ACHN (cell line): ENCODE measurements at regions not wholly inside any gene's neighbourhood (a gene's known extent, or its start where the extent isn't known, plus 50 kb on each side); places are given as distances from the start of the nearest gene placed in this dataset.
"Not testable (repeated sequence)": the region's sequence is repeated elsewhere in the genome, so short reads cannot be mapped to it uniquely, and the experiment has no call there.

Experiments
- DNase-seq: peaks from one replicate; pipeline ENCODE4 v3.0.0-alpha.2; 2015
- in situ Hi-C: cut with HindIII; loops from 2 replicates; pipeline ENCODE4 v1.10.0; 2017; ENCODE audit warnings: low sequenced_read_pairs, low pct_ligation_motif_present, low pct_unique_long_range_greater_than_20kb

DNA sequence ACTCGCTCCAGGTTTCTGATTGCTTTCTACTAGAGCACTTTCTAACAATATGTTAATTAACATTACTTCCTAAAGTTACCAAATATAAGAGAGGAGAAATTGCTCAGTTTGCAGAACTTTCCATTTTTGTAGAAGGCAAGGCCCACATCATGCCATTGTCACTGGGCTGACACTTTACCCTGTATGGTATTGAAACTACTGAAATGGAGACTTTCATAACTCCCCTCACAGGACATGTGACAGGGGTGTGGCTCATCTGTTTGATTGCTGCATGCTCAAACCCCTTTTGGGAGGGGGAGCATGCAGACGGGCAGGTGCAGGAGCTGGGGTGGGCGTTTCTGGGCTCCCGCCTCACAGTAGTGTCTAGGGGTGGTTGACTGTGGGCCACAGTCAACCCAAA is 206.3 kb upstream of the GHR start:
- no peak for DNase-seq
- in situ Hi-C loops = no loop called here

DNA sequence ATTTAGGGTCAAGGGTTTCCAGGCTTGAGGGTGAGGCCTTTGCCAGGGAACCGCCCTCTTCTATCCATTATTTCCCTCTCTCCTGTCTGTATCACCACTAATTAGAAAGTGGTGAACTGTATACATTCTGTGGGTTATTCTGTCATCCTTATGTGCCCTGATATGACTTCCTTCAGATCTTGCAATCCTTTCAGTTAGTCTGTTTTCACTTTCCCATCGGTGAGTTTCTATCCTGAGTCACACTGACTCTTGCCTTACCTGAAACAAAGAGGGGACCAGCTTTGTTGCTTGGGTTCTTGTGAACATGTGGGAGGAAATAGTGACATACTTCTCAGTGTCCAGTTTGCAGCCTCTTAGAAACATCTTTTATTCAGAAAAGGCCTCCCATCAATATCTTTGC is 205.4 kb upstream of the GHR start:
- DNase-seq = no peak
- in situ Hi-C loops = no loop called here

DNA sequence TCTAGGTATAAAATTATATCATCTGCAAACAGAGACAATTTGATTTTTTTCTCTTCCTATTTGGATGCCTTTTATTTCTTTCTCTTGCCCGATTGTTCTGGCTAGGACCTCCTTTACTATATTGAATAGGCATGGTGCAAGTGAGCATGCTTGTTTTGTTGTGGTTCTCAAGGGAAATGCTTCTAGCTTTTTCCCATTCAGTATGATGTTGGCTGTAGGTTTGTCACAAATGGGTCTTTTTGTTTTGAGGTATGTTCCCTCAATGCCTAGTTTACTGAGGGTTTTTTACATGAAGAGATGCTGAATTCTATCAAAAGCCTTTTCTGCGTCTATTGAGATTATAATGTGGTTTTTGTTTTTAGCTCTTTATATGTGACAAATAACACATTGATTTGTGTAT is 198.2 kb upstream of the GHR start:
- in situ Hi-C loops = no loop called here
- no peak for DNase-seq

DNA sequence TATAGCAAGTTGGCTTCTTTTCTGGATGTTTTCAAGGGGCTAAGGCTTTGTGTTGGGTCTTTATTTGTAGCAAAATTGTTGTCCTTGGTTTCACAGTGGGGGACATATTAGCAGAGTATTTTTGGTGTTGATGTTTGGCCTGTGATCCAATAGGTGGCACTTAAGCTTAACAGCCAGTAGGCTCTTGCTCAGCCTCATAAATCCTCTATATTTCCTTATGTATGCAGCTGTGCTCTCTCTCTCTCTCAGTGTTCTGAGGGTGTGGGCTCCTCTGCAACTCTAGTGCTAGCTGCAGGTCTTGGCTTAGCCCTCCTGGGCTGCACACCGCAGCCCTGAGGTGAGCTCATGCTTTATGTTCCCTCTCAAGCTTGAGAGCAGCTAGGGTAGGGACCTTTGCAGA is 195.0 kb upstream of the GHR start:
- no peak for DNase-seq
- in situ Hi-C loops = no loop called here

DNA sequence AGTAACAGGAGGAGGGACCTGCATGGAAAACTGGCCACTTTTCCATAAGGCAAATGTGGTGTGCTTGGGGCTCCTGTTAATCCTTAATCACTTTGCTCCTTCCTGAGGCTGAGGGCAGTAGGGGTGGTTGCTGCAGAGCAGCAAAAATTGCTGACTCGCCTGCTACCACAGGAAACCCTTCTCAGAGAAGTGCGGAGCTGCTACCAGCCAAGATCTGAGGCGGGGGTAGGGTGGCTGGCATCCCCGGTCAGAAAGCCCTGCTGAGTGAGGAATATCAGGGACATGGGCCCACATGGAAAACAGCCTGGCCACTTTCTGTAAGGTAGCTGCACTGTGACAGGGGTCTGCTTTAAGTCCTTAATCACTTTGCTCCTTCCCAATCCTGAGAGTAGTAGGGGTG is 192.4 kb upstream of the GHR start:
- no peak for DNase-seq
- in situ Hi-C loops = no loop called here

DNA sequence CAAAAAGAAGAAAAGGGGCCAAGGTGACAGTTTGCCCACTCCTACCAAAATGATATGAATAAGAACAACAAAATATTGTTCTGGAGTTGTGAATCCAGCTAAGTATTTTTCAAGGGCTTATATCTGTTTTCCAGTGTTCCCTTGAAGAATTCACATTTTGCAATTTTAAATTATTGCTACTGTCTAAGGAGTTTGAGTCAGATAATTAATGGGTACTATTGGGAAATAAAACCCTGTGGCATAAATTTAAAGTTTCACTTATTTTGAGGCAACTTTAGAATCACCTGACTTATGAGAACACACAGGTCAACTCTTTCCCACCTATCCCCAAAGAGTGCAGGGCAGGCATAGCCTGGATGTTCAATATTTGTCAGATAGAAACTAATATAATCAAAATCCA is 188.0 kb upstream of the GHR start:
- in situ Hi-C loops = no loop called here
- no peak for DNase-seq

DNA sequence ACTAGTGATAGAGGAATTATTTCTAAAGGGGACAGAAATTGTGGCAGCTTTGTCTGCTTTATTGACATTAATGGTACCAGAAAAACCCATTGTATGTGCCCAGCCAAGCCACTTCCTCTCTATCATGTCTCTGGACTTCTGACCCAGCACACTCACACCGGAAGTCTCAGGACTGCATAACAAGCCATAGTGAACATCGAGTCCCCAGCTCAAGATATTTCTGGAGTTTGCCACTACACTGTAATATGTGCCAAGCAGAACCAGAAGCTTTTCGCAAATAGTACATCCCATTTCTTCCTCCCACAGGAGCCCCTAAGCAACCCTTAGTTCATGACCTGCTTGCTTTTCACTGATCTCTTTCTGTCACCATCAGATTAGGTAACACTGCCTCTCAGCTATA is 187.4 kb upstream of the GHR start:
- no peak for DNase-seq
- in situ Hi-C loops = no loop called here

DNA sequence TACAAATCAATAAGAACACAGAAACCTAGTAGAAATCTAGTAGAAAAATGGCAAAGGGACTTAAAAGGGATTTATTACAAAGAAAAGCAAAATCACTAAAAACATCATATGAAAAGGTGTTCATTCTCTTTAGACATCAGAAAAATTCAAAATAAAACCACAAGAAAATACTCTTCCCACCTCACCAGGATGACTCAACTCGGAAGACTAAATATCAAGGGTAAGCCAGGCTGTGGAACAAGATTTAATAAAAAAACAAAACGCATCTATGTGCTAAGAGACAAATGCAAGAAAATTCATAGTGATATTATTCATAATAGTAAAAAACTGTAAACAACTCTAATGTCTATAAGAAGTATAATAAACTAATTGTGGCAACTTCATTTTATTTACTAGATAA is 181.6 kb upstream of the GHR start:
- in situ Hi-C loops = no loop called here
- no peak for DNase-seq

DNA sequence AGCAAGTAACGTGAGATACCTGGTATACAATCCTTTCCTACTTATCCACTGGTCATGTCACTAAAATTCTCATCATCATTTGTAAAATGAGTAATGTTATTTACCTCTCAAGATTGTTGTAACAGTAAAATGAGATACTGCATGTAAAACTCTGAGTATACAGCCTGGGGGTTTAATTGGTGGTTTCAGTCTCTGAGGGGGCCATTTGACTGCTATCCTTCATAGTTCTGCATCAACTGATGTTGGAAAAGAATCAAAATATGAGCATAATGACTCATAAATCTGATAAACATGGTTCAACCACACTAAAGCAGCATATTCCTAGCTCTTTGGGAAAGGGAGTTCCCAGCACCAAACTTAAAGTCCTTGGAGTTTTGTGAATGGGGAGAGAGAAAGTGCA is 181.0 kb upstream of the GHR start:
- DNase-seq = no peak
- in situ Hi-C loops = no loop called here

DNA sequence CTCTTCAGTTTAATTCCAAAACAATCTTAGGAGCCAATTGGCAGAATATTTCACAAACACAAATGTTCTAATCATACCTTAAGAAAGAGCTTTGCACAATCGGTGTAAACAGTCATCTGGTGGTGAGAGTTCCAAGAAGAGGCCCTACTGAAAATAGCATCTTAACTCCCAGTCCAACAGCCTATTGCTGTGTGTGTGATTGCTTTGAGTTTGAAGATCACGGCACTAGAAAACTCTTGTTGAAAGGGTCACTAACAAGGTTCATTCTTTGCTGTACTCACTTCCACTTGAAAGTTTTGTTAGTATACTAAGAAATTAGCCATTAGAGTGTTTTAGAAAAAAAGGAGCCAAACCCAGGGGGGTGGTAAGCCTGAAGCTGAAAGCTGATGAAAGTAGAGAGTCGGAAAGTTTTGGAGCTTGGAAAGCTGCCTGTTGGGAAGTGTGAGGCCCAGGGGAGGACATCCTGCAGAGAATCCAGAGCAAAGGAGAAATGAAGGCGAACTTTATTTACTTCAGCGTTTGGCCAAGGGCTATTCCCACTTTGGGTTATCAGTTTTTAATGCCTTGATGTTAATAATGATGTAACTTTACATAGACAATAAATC is 180.3 kb upstream of the GHR start:
- DNase-seq = no peak

DNA sequence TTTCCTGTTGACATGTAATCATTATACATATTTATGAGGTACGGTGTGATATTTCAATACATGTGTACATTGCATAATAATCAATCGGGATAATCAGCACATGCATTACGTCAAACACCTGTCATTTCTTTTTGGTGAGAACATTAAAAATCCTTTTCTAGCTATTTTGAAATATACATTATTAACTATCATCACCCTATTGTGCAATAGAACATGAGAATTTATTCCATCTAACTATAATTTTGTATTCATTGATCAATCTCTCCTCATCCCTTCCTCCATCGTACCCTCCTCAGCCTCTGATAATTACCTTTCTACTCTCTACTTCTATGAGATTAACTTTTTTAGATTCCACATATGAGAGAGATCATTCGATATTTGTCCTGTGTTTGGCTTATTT is 170.9 kb upstream of the GHR start:
- in situ Hi-C loops = no loop called here
- no peak for DNase-seq

More for the DNA sequence above, 180.3 kb upstream of the GHR start:
- in situ Hi-C loops = no loop called here

DNA sequence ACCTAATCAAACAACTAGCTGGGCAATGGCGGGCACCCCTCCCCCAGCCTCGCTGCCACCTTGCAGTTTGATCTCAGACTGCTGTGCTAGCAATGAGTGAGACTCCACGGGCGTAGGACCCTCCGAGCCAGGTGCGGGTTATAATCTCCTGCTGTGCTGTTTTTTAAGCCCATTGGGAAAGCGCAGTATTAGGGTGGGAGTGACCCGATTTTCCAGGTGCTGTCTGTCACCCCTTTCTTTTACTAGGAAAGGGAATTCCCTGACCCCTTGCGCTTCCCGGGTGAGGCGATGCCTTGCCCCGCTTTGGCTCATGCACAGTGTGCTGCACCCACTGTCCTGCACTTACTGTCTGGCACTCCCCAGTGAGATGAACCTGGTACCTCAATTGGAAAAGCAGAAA is 163.3 kb upstream of the GHR start:
- in situ Hi-C loops, DNase-seq: not testable (repeated sequence)

DNA sequence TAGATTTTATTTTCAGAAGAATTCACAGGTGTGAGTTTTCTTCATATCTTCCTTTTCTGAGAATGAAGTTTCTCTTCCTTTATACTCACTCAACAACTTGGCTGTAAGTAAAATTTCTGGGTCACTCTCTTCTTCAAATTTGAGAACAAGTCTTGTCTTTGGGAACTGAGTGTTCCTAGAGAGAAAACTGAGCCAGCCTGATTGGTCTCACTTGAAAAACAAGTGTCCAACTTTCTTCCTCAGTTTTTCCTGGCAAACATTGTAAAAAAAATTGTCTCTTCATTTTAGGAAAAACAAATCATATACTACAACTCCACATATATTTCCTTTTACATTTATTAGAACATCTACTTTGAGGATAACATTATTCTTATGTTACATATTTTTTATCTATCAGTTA is 156.1 kb upstream of the GHR start:
- DNase-seq = no peak
- in situ Hi-C loops = no loop called here

DNA sequence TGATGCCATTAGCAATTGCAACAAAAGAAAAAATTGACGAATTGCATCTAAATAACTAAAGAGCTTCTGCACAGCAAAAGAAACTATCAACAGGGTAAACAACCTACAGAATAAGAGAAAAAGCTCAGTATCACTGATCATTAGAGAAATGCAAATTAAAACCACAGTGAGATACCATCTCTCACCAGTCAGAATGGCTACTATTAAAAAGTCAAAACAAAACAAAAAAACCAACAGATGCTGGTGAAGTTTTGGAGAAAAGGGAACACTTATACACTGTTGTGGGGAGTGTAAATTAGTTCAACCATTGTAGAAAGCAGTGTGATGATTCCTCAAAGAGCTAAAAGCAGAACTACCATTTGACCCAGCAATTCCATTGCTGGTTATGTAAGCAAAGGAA is 155.1 kb upstream of the GHR start:
- in situ Hi-C loops, DNase-seq: not testable (repeated sequence)

DNA sequence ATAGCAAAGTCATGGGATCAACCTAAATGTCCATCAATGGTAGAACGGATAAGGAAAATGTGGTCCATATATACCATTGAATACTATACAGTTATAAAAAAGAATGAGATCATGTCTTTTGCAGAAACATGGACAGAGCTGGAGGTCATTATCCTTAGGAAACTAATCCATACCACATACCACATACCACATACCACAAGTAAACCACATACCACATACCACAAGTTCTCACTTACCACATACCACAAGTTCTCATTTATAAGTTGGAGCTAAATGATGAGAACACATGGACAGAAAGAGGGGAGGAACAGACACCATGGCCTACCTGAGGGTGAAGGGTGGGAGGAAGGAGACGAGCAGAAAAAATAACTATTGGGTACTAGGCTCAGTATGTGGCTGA is 154.6 kb upstream of the GHR start:
- in situ Hi-C loops = no loop called here
- no peak for DNase-seq

DNA sequence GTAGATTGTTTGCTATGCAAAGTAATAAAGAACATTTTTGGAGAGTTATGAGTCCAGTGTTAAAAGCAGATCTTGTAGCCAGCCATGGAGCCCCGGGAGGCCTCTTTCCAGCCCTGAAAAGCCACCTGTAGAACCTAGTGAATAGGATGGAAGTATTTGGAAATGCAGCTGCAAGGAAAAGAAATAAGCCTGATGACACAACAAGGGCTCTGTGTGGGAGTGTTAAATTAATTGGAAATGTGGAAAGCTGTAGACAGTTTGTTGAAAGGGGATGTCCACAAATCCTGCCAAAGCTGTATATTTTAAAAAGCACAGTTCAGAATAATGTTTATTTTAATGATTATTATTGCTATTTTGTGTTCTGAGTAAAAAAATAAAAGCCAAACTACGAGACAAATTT is 152.5 kb upstream of the GHR start:
- in situ Hi-C loops = no loop called here
- DNase-seq = no peak

DNA sequence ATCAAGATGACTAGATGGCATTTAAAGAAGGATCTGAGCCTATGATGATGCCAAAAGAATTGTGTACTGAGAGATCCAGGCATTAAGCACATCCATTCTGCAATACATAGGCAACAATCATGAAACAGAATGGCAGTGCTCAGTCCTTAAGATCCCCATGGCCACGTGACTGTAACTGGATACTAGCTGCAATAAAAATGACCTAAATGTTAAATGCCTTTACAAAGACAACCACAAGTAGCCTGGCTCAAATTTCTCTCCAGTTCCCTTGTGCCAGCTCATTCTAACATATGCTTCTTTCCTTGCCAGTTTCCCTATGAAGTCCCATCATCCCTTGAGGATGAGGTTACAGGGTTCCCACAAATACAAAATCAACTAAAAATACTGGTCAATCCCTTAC is 148.3 kb upstream of the GHR start:
- DNase-seq = no peak

DNA sequence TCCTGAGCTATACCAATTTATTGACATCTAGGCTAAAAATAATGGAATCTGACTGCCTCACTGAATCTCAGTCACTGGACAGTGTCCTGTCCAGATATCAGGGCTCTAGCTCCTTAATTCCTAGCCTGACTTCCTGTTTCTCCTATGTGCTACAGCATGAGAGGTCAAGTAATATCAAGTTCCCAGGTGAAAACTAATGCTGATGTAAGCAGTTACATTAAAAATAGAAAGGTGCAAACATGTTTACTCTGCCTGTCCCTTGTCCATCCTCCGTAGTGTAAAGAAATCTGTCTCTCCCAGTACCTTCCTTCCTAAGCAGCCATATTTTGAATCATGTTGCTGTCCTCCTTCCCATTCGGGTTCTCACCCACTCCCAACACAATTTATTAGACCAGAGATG is 145.9 kb upstream of the GHR start:
- DNase-seq = no peak
- in situ Hi-C loops = no loop called here

More for the DNA sequence above, 148.3 kb upstream of the GHR start:
- in situ Hi-C loops = no loop called here

DNA sequence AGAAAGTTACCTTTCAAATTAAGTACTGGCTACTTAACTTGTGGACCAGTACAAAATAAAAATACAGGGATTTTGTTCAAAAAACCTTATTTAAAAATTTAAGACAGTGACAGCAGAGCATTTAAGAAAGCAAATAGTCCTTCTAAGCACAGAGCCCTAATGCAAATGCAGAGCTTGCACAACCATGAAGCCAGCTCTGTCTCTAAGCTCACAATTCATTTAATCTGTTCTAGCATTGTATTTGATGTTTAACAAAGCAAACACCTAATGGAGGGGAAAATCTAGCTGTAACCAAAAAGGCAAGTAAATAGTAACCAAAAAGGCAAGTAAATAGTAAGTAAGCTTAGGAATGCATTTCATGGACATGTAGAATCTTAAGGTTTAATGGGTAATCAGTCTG is 138.7 kb upstream of the GHR start:
- in situ Hi-C loops = no loop called here
- no peak for DNase-seq

DNA sequence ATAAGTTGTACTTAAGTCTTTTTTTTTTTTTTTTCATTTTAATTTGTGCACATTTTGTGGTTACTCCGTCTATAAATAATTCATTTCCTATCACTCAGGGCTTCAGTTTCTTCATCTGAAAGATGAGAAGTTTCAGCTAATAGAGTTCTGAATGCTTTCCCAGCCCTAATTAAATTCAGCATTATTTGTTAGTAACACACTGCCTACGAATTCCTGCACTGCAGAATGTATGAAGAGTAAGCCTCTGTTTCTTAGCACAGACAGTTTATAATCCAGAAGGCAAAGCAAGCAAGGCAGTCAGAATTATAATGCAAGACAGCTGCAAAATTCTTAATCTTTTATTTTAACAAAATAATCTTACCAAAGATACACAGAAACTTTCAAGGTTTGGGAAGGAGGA is 138.0 kb upstream of the GHR start:
- in situ Hi-C loops = no loop called here
- DNase-seq = no peak

DNA sequence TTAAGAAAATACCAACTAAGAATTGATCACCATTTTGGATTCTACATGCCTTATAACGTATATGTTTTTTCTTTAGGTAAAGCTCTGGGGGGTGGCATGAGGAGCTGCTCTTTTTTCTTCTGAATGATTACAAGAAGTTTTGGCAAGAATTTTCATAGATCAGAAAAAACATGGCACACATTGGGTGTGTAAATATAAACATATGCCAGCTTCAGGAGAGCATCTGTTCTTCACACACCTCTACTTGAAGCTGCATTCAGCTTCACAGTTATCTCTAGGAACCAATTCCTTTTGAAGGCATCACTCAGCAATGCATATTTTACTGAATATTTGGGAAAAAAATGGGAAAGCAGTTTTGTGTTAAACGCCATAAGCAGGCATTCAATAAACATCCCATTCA is 122.7 kb upstream of the GHR start:
- in situ Hi-C loops = no loop called here
- no peak for DNase-seq
